ENCODE measurements at regions not wholly inside any gene's neighbourhood (a gene's known extent, or its start where the extent isn't known, plus 50 kb on each side); places are given as distances from the start of the nearest gene placed in this dataset.

DNA sequence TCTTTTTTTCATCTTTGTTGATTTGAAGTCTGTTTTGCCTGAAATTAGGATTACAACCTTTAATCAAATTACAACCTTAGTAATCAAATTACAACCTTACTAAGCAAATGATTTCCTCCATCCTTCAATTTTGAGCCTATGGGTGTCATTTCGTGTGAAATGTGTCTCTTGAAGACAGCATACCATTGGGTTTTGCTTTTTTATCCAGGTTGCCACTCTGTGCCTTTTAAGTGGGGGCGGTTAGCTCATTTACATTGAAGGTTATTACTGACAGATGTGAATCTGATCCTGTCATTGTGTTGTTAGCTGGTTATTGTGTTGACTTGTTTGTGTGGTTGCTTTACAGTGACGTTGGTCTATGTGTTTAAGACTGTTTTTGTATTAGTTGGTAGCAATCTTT lies 74.8 kb upstream of the BCL9 start:
- 32 to 37% methylated on average over 3 of the region's 3 CpGs for WGBS, 2 donors

DNA sequence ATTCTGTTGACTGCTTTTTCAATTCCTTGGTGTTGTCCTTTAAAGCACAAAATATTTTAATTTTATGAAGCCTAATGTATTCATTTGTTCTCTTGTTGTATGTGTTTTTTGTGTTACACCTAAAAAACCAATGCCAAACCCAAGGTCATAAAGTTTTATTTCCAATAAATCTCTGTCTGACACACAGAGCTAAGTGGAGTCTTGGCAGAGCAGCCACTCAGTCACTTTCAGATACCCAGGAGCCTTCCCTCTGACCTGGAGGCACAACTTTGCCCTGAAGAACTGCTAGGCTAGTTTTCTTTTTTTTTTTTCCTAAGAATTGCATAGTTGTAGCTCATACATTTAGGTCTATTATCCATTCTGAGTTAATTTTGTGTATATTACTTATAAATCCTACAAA lies 71.2 kb upstream of the BCL9 start:
- intact Hi-C loops (cut with DNase I), result no loop called here
- H3K4me3 ChIP-seq, result no peak overlapping the region
- FAIRE-seq (no peak), DNase-seq (no peak), ATAC-seq (no peak)
- no peak overlapping the region for H3K27ac ChIP-seq
- peaks cover 0 to 3% (median 0%) of the 10 kb centered on the region in 3 donors for H3K4me1 ChIP-seq
- H3K27me3 ChIP-seq, result no peaks in the 10 kb centered on the region
- H3K9me3 ChIP-seq, result no peaks in the 10 kb centered on the region
- no peaks in the 10 kb centered on the region for H3K36me3 ChIP-seq
- TF ChIP-seq, protein P1, sequence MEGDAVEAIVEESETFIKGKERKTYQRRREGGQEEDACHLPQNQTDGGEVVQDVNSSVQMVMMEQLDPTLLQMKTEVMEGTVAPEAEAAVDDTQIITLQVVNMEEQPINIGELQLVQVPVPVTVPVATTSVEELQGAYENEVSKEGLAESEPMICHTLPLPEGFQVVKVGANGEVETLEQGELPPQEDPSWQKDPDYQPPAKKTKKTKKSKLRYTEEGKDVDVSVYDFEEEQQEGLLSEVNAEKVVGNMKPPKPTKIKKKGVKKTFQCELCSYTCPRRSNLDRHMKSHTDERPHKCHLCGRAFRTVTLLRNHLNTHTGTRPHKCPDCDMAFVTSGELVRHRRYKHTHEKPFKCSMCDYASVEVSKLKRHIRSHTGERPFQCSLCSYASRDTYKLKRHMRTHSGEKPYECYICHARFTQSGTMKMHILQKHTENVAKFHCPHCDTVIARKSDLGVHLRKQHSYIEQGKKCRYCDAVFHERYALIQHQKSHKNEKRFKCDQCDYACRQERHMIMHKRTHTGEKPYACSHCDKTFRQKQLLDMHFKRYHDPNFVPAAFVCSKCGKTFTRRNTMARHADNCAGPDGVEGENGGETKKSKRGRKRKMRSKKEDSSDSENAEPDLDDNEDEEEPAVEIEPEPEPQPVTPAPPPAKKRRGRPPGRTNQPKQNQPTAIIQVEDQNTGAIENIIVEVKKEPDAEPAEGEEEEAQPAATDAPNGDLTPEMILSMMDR (IDR thresholded peaks at IDR 0.05), result no peak

More for the DNA sequence above, 74.8 kb upstream of the BCL9 start:
- H3K4me3 ChIP-seq, result no peak overlapping the region
- no peak overlapping the region for H3K27ac ChIP-seq
- ATAC-seq, result no peak
- TF ChIP-seq, protein P1 (IDR thresholded peaks at IDR 0.05), result no peak
- H3K27me3 ChIP-seq, result no peaks in the 10 kb centered on the region
- intact Hi-C loops (cut with DNase I), result no loop called here
- FAIRE-seq, result no peak
- H3K36me3 ChIP-seq, result no peaks in the 10 kb centered on the region
- H3K9me3 ChIP-seq, result no peaks in the 10 kb centered on the region
- no peak for DNase-seq
- no peaks in the 10 kb centered on the region for H3K4me1 ChIP-seq

DNA sequence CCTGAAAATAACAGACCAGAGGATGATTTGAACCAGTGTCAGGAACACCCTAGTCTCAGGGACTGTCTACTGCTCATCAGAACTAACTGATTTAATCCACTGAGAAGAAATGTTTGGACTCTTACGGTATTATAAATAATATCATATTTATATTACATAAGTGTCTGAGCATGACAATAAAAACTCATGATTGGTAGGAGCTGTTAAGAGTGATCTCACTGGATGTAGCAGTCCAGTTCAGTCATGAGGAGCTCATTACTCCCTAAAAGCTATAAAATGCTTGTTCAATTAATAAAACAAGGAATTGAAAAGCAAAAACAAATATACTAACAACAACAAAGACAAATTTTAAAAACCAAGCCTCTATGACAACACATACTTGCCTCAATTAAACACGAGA lies 68.8 kb upstream of the BCL9 start:
- Histone ChIP-seq H3K27me3 (no peaks in the 10 kb centered on the region), H3K9me3 (no peaks in the 10 kb centered on the region), H3K4me1 (peaks cover 0 to 3% (median 0%) of the 10 kb centered on the region in 3 donors), H3K4me3 (no peak overlapping the region), H3K27ac (no peak overlapping the region), H3K36me3 (no peaks in the 10 kb centered on the region)
- no peak for ATAC-seq
- TF ChIP-seq, protein P1 (IDR thresholded peaks at IDR 0.05), result no peak
- intact Hi-C loops (cut with DNase I), result no loop called here
- no peak for FAIRE-seq
- WGBS, 2 donors, result 64 to 67% methylated on average over 2 of the region's 2 CpGs
- no peak for DNase-seq

DNA sequence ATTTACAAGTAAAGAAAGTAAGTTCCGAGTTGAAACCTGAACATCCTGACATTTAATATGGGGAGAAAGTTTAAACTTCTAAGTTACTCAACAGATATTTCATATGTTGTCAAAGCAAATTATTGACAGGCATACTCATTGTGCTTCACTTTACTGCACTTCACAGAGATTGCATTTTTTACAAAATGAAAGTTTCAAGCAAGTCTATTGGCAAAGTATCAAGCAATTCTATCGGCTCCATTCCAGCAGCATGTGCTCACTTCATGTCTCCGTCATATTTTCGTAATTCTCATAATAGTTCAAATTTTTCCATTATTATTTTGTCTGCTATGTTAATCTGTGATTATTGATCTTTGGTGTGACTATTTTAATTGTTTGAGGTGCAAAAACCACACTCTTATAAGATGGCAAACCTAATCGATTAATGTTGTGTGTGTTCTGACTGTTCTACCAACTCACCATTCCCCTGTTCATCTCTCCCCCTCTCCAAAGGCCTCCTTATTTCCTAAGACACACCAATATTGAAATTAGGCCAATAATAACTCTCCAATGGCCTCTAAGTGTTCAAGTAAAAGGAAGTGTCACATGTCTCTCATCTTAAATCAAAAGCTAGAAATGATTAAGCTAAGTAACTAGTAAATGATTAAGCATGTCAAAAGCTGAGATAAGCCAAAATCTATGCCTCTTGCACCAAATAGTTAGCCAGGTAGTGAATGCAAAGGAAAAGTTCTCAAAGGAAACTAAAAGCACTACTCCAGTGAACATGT lies 68.2 kb upstream of the BCL9 start:
- 33 to 44% methylated on average over 5 of the region's 5 CpGs for WGBS, 2 donors
- ATAC-seq (peak in 1 of 4 donors; percentile 36), FAIRE-seq (no peak), DNase-seq (no peak)
- Histone ChIP-seq H3K9me3 (no peaks in the 10 kb centered on the region), H3K27me3 (no peaks in the 10 kb centered on the region), H3K36me3 (no peaks in the 10 kb centered on the region), H3K27ac (no peak overlapping the region), H3K4me3 (no peak overlapping the region), H3K4me1 (peaks cover 0 to 3% (median 0%) of the 10 kb centered on the region in 3 donors)
- intact Hi-C loops (cut with DNase I), result no loop called here
- TF ChIP-seq, protein P1 (IDR thresholded peaks at IDR 0.05), result no peak

DNA sequence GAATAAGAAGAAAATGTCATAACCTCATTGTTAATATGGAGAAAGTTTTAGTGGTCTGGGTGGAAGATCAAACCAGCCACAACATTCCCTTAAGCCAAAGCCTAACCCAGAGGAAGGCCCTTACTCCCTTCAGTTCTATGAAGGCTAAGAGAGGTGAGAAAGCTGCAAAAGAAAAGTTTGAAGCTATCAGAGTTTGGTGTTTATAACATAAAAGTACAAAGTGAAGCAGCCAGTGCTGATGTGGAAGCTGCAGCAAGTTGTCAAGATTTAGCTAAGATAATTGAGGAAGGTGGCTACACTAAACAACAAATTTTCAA lies 67.6 kb upstream of the BCL9 start:
- no peaks in the 10 kb centered on the region for H3K27me3 ChIP-seq
- FAIRE-seq, result no peak
- no peaks in the 10 kb centered on the region for H3K9me3 ChIP-seq
- ATAC-seq, result no peak
- DNase-seq, result no peak
- no peaks in the 10 kb centered on the region for H3K36me3 ChIP-seq
- TF ChIP-seq, protein P1 (IDR thresholded peaks at IDR 0.05), result no peak
- intact Hi-C loops (cut with DNase I), result no loop called here
- H3K27ac ChIP-seq, result no peak overlapping the region
- peaks cover 0 to 3% (median 0%) of the 10 kb centered on the region in 3 donors for H3K4me1 ChIP-seq
- H3K4me3 ChIP-seq, result no peak overlapping the region
